HG02885 (cell line): ENCODE measurements at regions not wholly inside any gene's neighbourhood (a gene's known extent, or its start where the extent isn't known, plus 50 kb on each side); places are given as distances from the start of the nearest gene placed in this dataset.
"Not testable (repeated sequence)": the region's sequence is repeated elsewhere in the genome, so short reads cannot be mapped to it uniquely, and the experiment has no call there.

ENCODE experiments used
- ATAC-seq: cut with Tn5 transposase; IDR thresholded peaks from one replicate; pipeline ENCODE4 v1.9.1; 2021; ENCODE audit warnings: mild to moderate bottlenecking; ENCODE audit not compliant: unreplicated experiment, poor library complexity

DNA sequence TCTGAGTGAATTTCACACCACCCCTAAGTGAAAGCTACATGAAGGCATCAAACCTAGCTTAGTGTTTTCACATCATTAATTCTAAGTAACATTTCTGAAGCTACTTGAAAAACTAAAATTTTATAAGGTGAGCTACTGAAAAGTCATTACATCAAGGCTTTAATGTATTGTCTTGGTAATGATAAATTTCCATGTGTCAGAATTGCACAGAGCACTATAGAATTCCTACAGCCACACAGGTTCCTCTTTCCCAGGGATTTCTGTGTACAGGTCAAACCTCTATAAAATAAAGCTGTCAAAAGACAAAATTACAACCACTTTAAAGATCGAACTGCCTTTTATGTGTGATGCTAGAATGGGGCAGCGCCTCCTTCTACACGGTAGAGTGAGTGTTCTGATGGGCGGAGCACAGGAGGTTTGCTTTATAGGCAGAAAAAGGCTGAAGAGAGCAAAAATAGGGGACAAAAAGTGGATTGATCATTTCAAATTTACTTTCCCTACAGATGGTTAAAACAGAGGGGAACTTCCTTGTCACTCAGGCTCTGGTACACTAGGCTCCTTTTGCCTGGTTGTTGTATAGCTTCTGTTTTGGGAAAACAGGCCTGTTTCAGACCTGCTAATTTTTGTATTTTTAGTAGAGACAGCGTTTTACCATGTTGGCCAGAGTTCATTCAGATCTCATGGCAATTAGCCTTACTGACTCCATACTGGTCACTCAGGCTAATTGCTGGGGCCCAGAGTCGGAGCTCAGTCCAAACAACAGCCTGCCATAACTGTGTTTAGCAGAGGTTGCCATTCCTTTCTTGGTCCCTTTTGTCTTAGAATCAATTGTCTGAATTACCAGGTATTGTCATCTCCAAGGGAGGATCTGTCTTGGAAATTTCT lies 102.5 kb upstream of the BASP1 start:
- no peak for ATAC-seq

DNA sequence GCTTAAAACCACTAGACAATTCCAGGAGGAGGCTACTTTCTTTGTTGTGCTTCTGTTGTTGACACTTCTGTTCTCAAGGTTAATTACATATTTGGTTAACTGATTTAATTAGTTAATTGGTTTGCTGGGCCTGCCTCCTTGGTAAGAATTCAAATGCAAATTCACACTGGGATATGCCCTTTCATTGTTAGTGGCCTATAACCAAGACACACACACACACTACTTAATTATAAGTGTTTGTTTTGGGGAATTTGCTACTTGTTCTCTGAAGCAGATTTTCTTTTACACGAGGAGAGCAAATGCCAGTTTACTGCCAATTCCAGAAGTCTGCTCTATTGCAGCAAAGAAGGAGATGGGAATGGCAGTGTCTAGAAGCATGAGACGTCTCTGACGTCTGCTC lies 101.6 kb upstream of the BASP1 start:
- ATAC-seq: no peak

DNA sequence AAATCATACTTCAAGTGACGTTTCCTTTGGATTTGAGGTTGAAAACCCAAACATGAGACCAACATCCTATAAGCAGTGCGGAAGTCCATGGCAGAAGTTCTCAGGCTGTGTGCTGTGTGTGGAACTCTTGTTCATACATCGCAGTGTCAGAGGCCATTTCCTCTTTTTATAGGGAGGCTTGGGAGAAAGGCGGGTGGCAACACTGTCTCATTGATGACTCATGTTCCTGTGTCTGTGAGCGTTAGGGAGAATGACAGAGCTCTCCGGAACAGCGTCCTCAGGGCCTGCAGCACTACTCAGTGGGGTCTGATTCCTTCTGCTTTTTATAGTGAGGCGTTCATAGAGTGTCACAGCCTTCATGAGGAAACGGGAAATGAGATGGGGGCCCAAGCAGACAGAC lies 98.8 kb upstream of the BASP1 start:
- peak; percentile 71 for ATAC-seq

DNA sequence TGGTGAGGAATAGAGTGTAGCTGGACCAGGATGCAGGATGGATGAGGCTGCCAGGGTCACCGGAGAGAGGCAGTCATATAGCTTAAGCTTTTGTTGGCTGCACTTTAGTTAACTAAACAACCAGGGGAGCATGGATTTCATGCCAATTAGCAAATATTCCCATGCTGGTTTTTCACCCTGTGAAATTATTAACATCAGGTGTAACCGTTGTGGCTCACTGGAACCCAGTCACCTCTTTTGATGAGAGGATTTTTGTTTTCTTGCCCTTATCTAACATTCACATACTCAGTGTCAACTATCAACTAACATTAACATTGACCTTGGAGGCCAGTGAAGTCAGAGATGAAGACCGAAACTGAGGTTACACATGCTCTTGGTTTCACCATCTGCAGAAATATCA lies 97.2 kb upstream of the BASP1 start:
- ATAC-seq: no peak

DNA sequence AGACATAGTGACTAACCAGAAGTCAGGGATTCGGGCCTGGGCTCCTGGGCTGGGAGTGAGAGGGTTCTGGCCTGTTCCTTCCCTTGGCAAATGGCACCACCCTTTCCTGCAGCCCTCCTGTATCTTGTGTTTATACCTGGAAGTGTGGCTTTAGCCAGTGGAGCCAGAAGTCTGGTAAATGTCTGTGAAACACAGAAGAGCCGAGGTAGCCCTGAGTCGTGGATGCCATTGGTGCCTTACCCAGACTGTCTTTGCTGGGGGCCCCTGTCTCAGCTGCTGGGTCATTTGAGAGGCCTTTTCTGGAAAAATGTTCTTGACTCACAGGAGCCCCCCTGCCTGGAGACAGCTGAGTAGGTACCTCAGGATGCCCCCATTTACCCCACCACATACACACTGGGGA lies 95.7 kb upstream of the BASP1 start:
- no peak for ATAC-seq

DNA sequence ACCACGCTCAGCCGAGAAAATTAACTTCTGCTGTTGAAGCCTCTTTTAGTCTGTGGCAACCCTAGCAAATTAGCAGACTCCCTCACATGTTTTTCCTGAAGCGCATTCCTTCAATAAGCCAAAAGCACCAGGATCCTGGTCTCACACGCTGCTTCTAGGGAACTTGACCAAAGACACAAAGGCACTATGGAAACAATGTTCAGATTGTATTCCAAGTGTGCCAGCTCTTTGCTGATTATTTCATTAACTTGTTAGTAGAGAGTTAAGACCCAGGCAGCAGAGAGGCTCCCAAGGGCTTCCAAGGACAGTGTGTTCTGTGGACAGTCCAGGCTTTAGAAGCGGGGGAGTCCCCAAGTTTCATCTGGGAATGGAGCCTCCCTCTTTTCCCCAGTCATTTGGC lies 94.4 kb upstream of the BASP1 start:
- ATAC-seq: no peak

DNA sequence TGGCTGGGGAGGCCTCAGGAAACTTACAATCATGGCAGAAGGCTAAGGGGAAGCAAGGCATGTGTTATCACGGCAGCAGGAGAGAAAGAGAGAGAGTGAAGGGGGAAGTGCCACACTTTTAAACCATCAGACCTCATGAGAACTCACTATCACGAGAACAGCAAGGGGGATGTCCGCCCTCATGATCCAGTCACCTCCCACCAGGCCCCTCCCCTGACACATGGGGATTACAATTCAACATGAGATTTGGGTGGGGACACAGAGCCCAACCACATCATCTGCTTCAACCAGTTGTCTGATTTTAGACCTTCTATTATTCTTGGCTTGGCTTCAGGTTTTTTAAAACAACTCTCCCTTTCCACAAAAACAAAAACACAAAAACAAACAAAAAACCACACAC lies 93.7 kb upstream of the BASP1 start:
- ATAC-seq: not testable (repeated sequence)

DNA sequence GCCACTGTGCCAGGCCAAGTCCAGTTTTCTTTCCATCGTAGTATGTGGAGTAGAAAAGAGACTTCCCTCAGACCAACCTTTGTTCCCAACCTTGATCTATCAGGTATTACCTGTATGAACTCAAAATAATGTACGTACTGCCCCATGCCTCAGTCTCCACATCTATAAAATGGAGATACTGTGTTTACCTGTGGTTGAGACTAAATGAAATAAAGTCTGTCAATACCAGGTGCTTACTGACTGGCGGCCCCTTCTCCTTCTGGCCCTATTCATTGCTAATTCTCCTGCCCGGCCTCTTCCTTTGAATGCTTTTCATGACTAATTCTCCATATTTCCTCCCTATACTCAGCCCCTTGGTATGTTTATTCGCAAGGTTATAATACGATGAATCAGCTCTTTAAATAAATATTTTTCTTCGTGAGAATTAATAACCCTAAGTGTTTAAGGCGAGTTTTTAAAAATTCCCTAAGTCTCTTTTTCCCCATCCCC lies 89.6 kb upstream of the BASP1 start:
- ATAC-seq: no peak

DNA sequence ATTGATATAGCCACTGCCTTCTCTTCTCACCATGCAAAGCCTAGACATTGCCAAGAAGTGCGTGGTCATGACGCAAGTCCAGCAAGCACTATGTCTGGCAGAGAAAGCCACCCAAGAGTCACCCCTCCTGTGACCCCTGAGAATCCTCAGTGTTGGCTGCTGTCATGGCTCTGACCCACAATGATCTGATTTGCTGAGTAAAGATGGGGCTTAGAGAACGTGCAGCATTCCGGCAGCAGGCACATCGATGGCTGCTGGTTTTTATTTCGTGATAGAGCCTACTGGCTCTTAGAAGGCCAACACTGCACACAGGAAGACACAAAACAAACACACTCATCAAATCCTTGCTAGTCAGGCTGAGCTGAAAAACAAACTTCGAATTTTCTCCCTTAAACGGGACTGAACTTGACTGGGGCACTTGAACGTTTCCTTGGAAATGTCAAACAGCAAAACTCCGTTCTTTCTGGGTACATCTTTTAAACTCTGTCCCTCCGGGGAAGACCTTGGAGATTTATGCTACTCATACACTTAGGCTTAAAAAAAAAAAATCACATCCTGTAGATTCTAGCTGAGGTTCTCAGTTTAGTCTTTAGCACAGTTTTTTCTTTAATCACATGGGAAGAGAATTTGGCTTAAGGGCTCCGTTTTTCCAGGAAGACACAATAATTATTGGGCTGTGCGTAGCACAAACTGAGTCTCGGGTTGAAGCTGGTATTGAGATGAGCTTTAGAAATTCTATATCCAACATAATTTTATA lies 88.2 kb upstream of the BASP1 start:
- no peak for ATAC-seq

DNA sequence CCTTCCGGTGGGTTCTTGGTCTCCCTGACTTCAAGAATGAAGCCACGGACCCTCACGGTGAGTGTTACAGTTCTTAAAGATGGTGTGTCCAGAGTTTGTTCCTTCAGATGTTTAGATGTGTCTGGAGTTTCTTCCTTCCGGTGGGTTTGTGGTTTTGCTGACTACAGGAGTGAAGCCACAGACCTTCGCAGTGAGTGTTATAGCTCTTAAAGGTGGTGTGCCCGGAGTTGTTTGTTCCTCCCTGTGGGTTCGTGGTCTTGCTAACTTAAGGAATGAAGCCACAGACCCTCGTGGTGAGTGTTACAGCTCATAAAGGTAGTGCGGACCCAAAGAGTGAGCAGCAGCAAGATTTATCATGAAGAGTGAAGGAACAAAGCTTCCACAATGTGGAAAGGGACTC lies 87.1 kb upstream of the BASP1 start:
- not testable (repeated sequence) for ATAC-seq

DNA sequence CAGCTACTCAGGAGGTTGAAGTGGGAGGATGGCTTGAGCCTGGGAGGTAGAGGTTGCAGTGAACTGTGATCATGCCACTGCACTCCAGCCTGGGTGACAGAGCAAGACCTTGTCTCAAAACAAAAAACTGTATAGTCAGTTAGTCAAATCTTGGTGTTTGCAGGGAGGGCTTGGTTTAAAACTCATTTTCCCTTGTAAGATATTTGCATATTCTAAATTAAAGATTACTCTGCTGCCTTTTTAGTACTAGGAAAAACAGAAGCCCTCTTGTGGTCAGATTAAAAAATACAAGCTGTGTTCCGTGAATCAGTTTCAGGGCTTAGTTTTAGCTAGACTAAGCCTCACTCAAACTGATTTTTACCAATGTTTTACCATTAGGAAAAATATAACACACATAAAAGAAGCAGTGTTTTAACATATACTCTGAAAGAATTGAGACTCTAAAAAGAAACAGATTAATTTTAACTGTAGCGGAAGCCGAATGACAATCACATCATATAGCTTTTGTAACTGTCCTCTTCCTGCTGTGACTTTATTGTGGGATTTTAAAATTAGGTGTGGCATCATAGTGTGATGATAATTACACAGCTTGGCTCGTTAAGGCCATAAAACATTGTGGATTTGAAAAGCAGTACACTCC lies 84.9 kb upstream of the BASP1 start:
- peak; percentile 72 for ATAC-seq

DNA sequence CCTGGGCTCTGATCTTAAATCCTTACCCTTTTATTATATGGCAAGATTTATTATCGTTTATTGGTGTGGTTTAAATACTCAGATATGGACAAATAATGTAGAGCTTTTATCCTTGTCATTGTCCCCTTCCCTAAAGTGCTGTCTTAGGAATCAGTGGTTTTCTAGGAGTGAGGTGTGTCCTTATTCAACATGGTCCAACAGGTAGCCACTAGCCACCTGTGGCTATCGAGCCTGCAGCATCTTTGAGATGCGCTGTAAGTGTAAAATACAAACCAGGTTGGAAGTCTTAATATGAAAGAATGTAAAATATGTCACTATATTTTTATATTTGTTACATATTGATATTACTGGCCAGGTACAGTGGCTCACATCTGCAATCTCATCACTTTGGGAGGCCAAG lies 82.4 kb upstream of the BASP1 start:
- ATAC-seq: no peak

DNA sequence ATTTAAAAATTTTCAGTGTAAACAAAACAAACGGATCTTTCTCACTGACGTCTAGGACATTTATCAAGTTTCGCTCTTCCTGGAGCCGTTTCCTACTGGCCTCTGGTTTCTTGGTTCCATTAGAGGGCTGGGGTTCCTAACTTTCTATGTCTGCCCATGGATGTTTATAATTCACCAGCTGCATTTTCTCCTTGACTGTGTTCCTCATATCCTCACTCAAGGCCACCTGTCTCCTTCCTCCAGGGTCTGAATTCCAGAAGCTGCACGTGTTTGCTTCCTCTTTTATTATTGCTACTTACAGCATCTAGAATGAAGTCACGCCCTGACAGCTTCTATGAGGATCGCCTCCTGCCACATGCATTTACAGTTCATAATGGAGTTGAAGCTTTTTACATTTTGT lies 74.1 kb upstream of the BASP1 start:
- no peak for ATAC-seq

DNA sequence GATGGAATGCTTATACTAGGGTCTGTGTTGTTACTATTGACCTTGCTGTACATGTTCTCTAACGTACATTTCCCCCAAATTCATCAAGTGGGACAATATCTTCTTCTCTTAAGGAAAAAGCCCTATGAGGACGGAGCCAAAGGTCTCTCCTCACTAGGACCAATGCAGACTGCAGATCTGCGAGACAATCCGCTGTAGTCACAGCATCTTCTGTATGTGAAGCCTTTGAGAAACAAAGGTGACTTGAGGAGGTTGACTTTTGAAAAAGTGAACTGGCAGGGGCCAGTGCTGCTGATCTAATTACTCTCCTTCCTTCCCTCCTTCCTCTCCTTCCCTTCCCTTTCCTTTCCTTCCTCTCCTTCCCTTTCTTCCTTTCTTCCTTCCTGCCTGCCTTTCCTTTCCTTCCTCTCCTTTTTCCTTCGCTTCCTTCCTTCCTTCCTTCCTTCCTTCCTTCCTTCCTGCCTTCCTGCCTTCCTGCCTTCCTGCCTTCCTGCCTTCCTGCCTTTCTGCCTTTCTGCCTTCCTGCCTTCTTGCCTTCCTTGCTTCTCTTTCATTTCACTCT lies 71.1 kb upstream of the BASP1 start:
- ATAC-seq: no peak

DNA sequence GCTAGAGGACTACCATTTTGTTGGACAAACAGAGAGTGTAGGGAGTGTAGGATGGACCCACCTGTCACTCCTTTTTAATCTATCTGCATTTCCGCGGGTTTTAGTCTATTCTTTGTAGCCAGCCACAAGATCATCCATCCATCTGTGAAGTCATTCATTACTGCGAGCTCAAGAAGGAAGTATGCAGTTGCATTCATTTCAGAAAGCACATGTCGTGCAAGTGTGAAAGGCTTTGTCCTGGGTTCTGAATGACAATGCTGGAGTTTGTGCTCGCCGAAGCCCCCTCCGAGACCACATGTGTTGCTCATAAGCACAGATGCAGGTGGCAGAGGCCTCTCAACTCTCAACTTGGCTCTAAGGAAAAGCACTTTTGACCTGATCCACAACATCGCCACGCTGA lies 70.3 kb upstream of the BASP1 start:
- ATAC-seq: no peak

DNA sequence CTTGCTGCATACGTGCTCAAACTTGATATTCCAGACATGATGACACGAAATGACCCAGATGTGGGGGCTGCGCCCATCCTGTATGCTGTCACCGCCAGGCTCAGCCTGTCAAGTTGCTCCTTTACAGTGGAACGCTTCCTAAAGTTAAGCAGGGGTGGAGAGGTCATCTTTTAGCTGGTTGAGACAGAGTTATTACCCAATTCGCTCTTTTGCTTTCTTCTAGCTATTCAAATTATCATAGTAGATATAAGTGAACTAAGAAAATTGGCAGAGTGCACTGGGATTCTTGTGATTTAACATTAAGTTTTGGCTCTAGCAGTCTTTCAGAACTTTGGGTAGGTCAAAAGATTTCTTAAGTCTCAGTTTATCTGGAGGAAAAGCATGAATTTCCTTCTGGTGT lies 69.8 kb upstream of the BASP1 start:
- ATAC-seq: no peak

DNA sequence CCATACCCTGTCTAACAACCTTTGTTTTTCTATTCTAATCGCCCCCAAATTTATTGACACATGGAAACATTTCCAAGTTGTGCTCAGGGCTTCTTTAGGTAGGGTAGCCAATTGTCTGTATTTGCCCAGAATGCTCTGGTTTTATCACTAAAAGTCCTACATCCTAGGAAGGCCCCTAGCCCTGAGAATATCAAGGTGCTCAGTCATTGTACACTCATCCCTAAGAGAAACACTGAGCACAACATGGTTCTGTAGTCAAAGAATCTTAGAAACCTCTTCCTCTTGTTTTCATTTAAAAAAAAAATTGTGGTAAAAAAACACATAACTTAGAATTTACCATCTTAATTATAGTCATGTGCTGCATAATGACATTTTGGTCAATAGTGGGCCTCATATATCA lies 69.0 kb upstream of the BASP1 start:
- no peak for ATAC-seq

DNA sequence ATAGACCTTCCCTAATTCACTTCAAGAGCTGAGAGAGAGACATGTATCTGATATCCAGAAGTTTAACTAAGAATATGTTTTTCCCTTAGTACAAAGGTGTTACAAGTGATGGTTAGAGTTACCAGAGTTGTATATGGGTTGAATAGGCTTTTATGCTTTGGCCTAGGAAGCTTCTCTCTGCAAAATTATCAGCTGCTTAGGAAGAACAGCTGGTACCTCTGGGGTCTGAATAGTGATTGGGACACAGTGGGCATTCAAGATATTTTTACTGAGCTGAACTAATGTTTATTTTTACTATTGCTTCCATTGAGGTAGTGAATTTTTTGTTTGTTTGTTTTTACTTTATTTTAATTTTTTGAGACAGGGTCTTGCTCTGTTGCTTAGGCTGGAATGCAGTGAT lies 67.6 kb upstream of the BASP1 start:
- no peak for ATAC-seq

DNA sequence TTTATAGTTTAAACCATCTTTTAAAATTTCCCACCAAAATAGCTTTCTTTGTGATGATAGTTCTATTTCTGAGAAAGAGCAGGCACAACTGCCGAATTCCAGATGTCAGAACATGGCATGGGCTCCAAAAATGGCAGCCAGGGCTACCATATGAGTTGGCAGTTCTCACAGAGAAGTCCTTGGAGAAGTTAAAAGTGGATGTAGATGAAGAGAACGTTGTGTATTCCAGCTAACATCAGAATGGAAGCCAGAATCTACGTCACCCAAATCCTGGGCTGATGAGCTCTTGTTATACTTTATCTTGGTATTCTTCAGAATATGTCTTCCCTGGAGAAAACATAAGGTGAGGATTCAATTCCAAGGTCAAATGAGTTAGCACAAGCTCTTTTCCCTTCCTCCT lies 66.9 kb upstream of the BASP1 start:
- ATAC-seq: no peak

DNA sequence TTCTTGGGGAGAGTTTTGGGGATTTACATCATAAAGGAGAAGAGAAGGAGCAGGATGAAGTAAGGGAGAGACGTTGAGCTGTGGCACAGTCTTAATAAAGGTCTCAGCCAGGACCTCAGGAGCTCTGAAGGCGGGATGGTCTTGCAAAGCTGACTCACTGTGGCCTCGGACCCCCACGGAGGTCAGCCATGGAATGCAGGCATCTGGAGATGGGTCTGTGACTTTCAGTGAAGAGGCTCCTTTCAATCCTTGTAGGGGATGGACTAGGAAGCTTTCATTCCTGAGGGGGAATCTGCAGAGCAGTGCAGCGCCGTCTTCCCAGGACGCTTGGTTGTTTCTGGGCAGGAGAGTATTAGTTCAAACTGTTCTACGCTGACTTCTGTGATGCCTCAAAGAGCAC lies 65.7 kb upstream of the BASP1 start:
- ATAC-seq: no peak
